Esophagus mucosa (tissue), 1 donor: ENCODE measurements at regions not wholly inside any gene's neighbourhood (a gene's known extent, or its start where the extent isn't known, plus 50 kb on each side); places are given as distances from the start of the nearest gene placed in this dataset.

Experiments
- ATAC-seq: fragments of 200-7000 bp; cut with Tn5 transposase; one replicate; pipeline ENCODE4 v1.9.1; 2020
- donor health status: DM: yes; HTN: yes; CAD: no.

DNA sequence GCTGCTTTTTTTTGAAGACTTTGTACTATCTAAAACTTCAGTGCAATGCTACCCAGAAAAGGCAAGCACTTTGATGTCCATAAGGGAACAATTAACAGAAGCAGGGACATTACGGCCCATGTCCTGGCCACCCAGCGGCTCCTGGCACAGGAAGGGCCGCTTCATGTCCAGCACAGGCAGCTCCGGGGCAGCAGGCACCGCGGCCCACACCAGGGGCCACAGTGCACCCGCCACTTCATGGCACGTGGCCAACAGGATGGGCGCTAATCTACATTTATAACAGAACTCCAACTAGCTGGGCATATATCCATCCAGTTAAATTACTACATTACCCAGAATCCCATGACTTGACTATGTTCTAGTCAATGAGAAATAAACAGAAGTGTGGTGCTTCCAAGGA is 198.2 kb upstream of the ID4 start:
- no peak for ATAC-seq

DNA sequence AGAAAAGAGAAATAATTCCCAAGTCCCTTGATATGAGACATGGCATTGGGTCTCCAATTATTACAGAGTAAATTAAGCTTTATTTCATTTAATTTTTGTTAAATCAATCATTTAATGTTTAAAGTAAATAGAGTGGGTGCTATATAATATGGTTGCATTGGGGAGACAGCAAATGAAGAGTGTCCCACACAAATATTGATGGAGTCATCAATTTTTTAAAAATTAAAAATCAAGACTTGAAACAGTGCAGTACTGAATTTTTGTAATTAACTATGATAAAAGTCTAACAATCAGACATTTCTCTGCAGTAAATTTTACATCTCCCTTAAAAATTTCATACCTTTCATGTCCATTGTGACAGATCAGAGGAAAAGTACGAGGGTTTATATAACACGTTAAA is 193.9 kb upstream of the ID4 start:
- ATAC-seq, result no peak

GRCh38 chr6:19643713-19644112 is 193.5 kb upstream of the ID4 start:
- no peak for ATAC-seq

GRCh38 chr6:19655744-19656143 is 181.4 kb upstream of the ID4 start:
- no peak for ATAC-seq

DNA sequence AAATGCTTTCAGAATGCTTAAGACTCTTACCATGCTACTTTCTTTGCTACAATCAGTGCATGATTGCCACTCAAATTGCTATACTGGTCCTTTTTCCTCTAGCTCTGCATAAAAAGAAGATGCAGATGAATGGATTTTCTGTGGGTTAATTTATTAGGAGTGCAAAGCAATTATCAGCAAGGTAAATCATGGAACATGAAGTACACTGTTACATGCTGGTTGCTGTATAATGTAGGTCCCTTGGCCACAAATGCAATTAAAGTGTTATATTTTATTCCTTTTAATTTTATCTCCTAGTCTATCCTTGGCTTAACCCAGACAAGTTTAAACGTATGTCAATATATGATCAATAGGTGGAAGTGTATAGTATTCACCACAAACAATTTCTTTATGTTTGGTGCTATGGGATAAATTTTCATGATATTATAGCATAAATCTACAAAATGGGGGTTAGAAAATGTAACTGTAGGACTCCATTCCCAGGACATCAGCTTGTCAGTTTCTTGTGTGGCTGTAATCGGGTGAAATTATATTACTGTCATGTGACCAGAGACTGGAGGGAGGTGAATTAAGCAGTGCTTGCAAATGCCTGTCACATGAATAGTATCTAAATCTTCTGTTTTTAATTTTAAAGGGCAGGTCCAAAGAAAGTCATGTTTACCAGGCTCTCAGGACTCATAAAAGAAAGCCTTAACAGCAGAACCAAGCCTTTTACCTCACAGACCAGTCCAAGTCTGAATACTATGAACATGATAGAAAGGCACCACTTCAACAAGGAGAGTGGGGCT is 176.9 kb upstream of the ID4 start:
- ATAC-seq, result no peak

- ATAC-seq, result no peak
Observed at GRCh38 chr6:19662911-19663310, 174.3 kb upstream of the ID4 start.

GRCh38 chr6:19663479-19663878 is 173.7 kb upstream of the ID4 start:
- ATAC-seq, result no peak

GRCh38 chr6:19664050-19664449 is 173.1 kb upstream of the ID4 start:
- ATAC-seq, result no peak

DNA sequence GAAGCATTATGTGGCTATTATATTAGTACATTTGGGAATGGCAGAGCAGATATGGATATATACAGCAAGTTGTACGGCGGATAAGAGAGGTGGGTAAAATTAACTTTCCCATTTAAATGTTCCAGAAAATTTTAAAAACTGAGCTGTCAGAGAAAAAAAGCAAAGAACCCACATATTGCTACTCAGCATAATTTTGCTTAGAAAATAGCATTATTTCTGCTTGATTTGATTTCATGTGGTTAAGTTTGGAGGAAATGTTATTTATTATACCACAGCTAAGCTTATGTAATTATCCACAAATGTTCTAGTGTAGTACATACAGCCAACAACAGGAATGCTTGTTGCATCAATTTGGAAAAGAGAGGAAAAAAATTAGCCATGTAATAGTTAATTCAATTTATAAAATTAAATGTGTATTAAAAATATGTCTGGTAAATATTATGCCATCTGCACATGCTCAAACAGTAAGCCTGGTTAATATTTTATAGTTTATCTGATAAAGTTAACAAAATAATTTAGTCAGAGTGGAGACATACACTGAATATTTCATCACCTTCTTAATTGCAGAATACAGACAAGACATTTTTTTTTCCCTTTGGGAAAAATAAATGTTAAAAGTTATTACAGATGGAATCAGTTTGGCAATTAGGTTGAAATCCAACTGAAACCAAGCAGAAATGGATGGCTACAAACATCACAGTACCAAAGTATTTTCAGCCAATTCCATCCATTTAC is 172.1 kb upstream of the ID4 start:
- ATAC-seq, result no peak

DNA sequence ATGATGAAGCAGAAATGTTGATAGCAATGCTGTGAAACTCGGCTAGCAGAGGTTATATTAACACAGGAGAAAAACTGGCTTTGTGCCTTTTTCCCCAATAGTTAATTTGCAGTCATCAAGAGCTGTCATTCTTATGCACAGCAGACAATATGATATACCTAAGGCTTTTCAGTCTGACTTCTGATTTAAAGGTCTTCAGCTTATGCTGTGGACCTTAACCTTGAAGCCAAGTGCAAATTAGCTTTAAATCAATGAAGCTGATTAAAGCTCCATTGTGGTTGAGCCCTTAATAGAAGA is 171.6 kb upstream of the ID4 start:
- ATAC-seq, result no peak

- ATAC-seq, result no peak
Observed at GRCh38 chr6:19668710-19669109, 168.5 kb upstream of the ID4 start.

DNA sequence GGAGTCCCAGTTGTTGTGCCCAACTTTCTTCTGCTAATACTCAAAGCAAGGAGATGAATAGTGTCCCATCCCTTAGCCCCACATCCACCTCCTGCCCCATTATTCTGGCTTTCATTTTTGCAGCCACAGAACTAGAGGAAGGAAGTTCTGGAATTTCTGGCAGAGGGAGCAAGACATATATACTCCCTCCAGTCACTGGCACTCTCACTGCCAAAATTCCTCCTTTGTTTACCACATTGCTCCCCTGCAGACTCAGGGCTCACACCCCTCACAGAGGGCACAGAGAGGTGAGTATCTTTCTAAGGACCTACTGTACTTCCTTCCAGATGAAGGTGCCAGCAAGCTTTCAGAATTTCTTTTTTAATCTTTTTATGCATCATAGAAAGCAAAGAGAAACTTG is 168.0 kb upstream of the ID4 start:
- ATAC-seq, result no peak

DNA sequence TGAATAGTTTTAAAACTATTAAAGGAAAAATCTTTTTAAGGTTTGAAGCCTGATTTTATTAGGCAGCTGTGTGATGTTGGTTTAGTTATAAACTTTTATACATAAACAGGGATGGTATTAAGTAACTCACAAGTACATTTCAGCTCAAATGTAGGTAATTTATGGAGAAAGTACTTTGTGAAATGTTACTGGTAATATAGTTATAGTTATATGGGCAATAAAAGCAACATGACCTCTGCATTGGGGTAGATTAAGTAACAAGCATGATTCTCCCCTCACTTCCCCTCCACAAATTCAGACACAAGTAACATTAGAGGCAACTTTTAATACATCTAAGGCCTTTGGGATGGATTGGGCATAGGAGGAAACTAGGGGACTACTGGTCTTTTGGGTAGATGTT is 154.3 kb upstream of the ID4 start:
- ATAC-seq, result no peak

- no peak for ATAC-seq
Observed at GRCh38 chr6:19690325-19691075, 146.7 kb upstream of the ID4 start.

GRCh38 chr6:19691465-19692167 is 145.6 kb upstream of the ID4 start:
- no peak for ATAC-seq

GRCh38 chr6:19692506-19693298 is 144.5 kb upstream of the ID4 start:
- no peak for ATAC-seq

DNA sequence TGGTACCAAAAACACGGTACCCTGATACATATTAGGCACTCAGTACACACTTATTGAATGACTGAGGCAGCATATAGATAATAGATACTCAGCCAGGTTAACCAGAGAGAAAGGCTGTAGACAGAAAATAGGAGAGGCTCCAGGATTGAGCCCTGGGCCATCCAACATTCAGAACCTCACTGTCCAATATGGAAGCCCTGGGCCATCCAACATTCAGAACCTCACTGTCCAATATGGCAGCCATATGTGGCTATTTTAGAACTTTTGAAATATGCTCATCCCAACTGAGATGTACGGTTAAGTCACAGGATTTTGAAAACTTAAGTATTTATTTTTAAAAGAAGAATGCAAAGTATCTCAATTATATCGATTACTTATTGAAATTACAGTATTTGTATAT is 142.5 kb upstream of the ID4 start:
- no peak for ATAC-seq

- ATAC-seq, result no peak
Observed at GRCh38 chr6:19697744-19698290, 139.4 kb upstream of the ID4 start.

GRCh38 chr6:19699932-19700331 is 137.2 kb upstream of the ID4 start:
- ATAC-seq, result no peak

GRCh38 chr6:19705606-19706005 is 131.6 kb upstream of the ID4 start:
- ATAC-seq, result no peak

DNA sequence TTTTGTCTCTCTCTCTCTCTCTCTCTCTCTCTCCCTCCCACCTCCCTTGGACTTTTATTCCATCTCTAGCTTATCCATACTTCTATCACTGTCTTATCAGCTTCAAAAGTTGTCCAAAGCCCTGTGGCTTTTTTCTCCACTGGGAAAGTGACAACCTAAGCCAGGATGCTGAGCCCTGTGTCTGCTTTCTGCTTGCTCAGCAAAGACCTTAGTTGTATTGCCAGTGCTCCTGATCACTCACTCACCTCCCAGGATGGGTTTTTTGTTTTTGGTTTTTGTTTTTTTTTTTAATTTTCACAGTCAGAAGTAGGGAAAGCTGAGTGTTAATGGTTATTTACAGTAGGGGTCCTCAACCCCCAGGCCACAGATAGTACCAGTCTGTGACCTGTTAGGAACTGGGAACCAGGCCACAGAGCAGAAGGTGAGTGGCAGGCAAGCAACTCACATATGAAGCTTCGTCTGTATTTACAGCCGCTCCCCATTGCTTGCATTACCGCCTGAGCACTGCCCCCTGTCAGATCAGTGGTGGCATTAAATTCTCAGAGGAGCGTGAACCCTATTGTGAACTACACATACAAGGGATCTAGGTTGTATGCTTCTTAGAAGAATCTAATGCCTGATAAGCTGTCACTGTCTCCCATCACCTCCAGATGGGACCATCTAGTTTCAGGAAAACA is 125.0 kb upstream of the ID4 start:
- ATAC-seq, result no peak
